Hematopoietic multipotent progenitor cell (in vitro differentiated cells): ENCODE measurements at regions not wholly inside any gene's neighbourhood (a gene's known extent, or its start where the extent isn't known, plus 50 kb on each side); places are given as distances from the start of the nearest gene placed in this dataset.
"Not testable (repeated sequence)": the region's sequence is repeated elsewhere in the genome, so short reads cannot be mapped to it uniquely, and the experiment has no call there.

ENCODE experiments used
- DNase-seq, 3 donors: peaks; one replicate each; pipeline ENCODE4 v3.0.0-alpha.2; 2011 to 2015; ENCODE audit warnings: low read depth in 2 of 3, low spot score in 2 of 3

DNA sequence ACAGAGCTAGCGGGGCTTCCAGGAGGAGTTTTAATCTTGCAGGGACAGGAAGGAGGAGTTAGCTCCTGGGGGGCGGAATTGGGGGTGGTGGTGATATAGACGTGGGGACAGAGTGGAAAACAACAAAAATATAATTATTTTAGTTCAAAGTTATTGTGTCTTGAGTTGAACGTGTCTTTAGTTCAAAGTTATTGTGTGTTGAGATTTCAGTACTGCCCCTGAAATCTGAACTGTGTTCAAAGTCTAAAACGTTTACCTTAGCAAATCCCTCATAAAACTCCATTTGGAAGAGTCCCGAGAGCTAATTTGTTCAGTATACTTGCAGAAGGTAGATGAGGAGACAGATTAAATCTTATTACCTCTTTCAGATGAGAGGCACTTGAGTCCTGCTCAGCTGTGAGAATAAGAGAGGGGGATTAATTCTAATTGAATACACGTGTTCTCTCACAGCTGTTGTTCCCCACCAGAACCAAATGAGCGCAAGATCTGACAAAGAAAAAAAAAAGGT lies 132.4 kb upstream of the ALDH3B2 start:
- not testable (repeated sequence) for DNase-seq

GRCh38 chr11:67806183-67806582 lies 131.8 kb upstream of the ALDH3B2 start:
- peak in 1 of 3 donors; percentile 14 for DNase-seq

DNA sequence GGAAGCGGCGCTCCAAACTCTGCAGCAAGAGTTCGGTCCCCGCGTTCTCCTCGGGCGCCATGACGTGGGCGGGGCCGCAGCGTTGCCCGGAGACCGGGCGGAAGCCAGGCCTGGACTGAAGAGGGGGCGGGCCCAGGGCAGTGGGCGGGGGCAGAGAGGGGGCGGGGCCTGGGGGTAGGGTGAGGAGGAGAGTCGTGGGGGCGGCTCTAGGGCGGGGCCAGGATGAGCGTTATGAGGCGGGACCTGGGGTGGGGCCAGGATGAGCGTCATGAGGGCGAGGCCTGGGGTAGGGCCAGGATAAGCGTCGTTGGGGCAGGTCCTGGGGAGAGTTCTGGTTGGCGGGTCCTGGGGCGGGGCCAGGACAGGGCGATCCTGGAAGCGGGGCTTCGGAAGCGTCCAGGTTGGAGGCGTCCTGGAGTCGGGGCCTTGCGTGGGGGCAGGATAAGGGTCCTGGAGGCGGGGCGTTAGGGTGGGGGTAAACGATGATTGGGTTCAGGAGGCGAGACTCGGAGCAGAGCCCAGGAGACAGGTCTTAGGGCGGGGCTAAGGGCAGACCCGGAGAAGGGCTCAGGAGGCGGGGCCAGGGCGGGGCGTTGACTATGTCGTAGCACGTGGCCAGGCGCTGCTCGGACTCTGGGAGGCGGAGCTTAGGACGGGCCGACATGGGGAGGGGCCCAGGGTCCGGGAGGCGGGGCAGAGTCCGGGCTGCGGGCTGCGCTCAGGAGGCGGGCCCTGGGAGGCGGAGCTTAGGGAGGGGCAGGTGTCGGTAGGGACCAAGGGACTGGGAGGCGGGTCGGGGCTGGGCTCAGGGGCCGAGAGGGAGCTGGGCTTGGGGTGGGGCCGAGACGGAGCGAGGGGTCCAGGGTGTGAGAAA lies 131.1 kb upstream of the ALDH3B2 start:
- peak; percentile 81 to 97 (median 96) for DNase-seq

DNA sequence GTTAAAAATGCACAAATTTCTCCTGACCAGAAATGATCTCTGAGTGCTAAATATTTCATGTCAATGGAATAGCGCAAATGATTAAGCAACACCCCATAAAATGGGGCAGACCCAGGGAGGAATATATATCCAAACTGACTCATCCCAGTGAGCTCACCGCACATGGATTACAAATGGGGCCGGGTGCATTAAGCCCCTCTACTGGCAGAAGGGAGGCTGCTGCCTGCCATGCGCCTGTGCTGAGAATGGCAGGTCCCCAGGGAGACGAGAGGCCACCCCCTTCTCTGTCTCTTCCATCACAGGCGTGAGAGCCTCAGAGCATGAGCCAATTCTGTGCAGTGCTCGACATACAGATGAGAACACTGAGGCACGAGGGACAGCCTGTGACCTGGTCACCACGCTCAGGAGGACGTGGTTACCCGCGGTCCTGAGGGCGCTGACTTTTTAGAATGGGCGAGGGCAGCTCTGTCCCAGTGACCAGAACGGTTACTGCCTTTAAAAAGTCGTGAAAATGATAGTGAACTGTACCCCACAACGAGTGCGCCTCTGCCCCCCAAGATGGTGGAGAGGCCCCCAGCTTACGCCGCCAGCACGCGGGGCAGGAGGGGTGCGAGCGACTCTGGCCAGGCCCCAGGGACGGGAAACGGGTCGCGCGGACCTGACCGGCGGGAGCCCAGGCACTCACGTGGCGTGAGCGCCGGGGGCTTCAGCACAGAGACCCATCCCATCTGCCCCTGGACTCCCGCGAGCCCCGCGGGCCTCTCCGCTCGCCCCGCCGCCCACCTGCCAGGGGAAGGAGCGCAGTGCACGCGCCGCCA lies 130.2 kb upstream of the ALDH3B2 start:
- DNase-seq = peak in 1 of 3 donors; percentile 9

DNA sequence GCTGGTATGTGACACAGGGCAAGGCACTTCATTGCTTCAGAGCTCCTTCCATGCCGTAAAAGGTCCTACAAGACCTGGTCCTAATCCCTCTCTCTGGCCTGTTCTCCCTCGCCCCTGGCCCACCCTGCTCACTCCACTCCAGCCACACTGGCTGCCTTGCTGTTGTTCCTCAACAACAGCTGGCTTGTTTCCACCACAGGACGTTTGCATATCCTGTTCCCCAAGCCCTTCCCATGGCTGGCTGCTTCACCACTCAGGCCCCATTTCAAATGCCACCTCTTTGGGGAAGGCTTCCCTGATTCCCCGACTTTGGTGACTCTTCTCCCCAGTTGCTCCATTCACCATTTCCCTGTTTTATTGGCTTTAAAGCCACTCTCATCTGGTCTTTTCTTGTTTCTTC lies 129.1 kb upstream of the ALDH3B2 start:
- DNase-seq = not testable (repeated sequence)

DNA sequence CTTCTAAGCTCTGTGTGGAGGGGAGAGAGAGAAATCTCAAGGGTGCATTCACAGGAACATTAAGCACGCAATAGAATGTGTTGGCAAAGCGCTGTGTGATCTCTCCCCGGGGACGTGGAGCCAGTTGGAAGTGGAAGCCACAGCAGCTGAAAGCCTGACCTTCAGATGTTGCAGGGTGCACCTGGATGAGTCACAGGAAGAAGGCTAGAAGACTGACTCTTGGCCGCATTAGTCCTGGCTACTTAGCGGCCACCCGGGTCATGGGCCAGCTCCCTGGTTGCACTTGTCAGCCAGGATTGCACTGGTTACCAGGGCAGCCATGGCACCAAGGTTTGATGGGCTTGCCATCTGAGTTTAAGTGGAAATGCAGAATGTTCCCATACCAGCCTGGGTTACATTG lies 128.6 kb upstream of the ALDH3B2 start:
- DNase-seq = not testable (repeated sequence)

DNA sequence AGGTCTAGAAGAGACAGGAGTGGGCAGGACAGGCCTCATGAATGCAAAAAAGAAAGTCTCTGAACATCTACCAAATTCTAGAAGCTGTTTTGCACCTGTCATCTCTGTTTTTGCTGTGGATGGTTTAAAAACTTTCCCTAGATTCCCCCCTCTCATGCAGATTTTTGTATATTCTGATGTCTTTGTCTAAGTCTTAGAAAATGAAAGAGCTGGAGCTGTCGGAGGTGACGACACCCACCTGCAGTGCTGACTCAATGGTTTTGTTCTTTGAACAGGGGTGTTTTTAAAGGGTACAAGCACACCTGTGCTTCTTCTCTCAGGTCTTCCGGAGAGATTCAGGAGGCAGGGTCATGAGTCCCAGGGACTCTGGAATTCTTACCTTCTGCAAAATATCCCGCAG lies 128.2 kb upstream of the ALDH3B2 start:
- not testable (repeated sequence) for DNase-seq

DNA sequence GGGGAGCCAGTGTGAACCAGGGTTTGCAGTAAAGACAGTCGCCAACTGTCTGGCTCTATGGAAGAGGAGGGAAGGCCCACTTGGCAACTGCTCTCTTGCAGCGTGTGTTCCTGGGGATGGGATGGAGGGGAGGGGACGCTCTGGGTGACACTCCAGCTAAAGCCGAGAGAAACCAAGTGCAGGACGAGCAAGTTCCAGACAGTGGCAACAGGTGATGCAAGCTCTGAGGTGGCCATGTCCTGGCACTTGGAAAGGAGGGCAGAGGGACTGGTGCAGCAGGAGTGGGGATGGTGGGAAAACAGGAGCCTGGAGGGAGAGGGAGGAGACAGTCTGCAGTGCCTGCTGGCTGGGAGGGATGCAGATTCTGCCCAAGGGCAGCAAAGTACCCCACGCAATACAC lies 127.0 kb upstream of the ALDH3B2 start:
- DNase-seq = not testable (repeated sequence)

- not testable (repeated sequence) for DNase-seq
Measured at GRCh38 chr11:67800591-67800990, 126.2 kb upstream of the ALDH3B2 start.

GRCh38 chr11:67799808-67800207 lies 125.4 kb upstream of the ALDH3B2 start:
- DNase-seq = not testable (repeated sequence)

- not testable (repeated sequence) for DNase-seq
Measured at GRCh38 chr11:67797726-67798521, 123.5 kb upstream of the ALDH3B2 start.

DNA sequence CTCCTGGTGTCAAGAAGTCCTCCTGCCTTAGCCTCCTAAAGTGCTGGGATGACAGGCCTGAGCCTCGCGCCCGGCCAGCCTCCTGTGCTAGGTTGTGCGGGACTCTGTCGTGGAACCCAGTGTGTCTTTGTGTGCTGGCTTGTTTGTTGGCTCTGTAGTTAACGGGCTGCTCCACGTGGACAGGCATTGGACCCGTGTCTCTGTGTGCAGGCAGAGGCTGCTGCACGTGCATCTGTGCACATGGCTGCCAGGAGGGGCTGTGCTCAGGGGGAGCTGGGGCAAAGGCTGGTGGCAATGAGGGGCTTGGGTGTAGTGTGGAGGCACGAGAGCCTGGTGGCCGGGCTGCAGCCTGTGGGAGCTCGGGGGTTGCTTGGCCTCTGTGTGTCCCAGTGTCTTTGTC lies 121.3 kb upstream of the ALDH3B2 start:
- no peak for DNase-seq

DNA sequence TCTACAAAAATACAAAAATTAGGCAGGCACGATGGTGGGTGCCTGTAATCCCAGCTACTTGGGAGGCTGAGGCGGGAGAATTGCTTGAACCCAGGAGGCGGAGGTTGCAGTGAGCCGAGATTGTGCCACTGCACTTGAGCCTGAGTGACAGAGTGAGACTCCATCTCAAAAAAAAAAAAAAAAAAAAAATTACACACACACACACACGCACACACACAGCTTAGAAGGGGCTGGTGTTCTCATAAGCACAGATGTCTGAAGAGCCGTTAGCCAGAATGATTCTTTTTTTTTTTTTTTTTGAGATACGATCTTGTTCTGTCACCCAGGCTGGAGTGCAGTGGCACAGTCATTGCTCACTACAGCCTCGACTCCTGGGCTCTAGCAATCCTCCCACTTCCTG lies 119.3 kb upstream of the ALDH3B2 start:
- not testable (repeated sequence) for DNase-seq

DNA sequence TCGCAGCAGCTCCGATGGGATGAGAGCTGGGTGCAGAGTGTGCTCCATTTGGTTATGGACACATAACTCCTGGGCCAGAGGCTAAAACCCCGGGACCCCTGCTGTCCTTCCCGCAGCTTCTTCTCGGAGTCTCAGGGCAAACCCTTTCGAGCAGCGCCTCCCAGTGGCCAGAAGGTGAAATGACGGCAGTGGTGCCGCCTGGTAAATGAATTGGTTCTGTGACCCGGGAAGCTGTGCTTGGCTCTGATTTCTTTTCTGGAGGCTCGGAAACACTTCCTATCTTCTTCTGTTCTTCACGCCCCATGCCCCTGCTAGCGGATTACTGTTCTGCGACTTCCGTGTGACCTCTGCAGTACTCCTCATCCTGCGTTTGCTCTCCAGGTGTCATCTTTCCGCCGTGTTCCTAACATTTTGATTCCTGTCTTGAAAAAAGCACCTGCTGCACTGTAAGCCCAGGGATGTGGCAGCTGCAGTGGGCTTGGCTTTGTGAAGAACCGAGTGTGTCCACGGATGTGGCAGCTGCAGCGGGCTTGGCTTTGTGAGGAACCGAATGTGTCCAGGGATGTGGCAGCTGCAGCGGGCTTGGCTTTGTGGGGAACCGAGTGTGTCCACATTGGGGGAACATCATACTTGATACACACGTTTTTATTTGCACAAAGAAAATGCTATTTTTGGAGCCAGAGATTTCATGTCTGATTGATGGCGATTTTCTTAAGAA lies 118.0 kb upstream of the ALDH3B2 start:
- DNase-seq = not testable (repeated sequence)

DNA sequence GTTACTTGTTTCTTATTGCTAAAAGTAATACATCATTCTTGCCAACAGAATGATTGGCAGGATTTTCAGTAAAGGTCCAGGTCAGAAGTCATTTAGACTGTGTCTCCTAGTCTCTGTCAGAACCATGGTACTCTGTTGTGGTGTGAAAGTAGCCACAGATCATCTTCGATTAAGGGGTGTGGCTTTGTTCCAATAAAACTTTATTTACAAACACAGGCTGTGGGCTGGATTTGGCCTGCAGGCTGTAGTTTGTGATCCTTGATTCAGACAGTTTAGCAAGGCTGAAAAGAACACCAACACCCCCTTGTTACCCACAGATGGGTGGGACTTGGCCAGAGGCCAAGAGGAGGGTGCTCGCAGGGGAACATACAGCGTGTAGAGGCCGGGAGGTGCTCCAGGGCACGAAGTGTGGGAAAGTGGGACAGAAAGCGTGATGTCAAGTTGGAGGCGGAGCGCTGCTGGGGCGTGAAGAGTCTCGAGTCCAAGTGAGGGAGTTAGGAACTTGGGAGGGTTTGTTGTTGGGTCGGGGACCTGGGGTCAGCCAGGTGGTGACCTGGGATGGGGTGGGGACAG lies 117.3 kb upstream of the ALDH3B2 start:
- DNase-seq = not testable (repeated sequence)

GRCh38 chr11:67788341-67788695 lies 113.9 kb upstream of the ALDH3B2 start:
- not testable (repeated sequence) for DNase-seq

GRCh38 chr11:67787681-67788340 lies 113.4 kb upstream of the ALDH3B2 start:
- not testable (repeated sequence) for DNase-seq

- DNase-seq = not testable (repeated sequence)
Measured at GRCh38 chr11:67781967-67782366, 107.5 kb upstream of the ALDH3B2 start.

DNA sequence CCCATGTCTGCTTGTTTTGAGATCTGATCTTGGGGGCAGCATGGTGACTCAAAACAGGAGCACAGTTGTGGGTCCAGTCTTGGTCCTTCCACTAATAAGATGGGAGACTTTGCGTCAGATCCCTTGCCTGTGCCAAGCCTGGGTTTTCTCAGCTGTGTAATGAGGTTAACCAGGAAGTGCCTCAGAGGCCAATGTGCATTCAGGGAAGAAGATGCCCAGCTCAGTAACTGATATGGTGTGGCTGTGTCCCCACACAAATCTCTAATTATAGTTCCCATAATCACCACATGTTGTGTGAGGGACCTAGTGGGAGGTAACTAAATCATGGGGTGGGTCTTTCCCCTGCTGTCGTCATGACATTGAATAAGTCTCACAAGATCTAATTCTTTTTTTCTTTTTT lies 107.1 kb upstream of the ALDH3B2 start:
- DNase-seq = not testable (repeated sequence)
